Skin epidermis (tissue), 12 donors: ENCODE measurements at regions not wholly inside any gene's neighbourhood (a gene's known extent, or its start where the extent isn't known, plus 50 kb on each side); places are given as distances from the start of the nearest gene placed in this dataset.
A peak's percentile ranks its signal among the peaks of the same experiment; 100 is the strongest.

Experiments
- H3K27ac ChIP-seq, 21 experiments: fragments of 200-600 bp; sonication (generic) in 11 of 21; one replicate each; pipeline ENCODE4 v1.5.0; 2020; ENCODE audit warnings: mild to moderate bottlenecking in 3 of 21, inconsistent platforms in 2 of 21, moderate library complexity in 2 of 21
- H3K4me3 ChIP-seq, 7 experiments: fragments of 200-600 bp; sonication (generic) in 2 of 7; one replicate each; pipeline ENCODE4 v1.5.0; 2020; ENCODE audit warnings: inconsistent platforms in 2 of 7, mild to moderate bottlenecking in 2 of 7, moderate library complexity in 1 of 7

GRCh38 chr2:70397186-70397585 is 95.3 kb upstream of the FAM136A start:
- Histone ChIP-seq H3K27ac (no peak overlapping the region), H3K4me3 (no peak overlapping the region)

GRCh38 chr2:70396612-70397011 is 94.7 kb upstream of the FAM136A start:
- H3K4me3 ChIP-seq = no peak overlapping the region

GRCh38 chr2:70393881-70394280 is 92.0 kb upstream of the FAM136A start:
- Histone ChIP-seq H3K4me3 (no peak overlapping the region), H3K27ac (no peak overlapping the region)

More at GRCh38 chr2:70396612-70397011, 94.7 kb upstream of the FAM136A start:
- H3K27ac ChIP-seq = no peak overlapping the region

- Histone ChIP-seq H3K27ac (no peak overlapping the region), H3K4me3 (no peak overlapping the region)
These were observed 90.1 kb upstream of the FAM136A start for GRCh38 chr2:70391988-70392387.

- H3K4me3 ChIP-seq = no peak overlapping the region
- no peak overlapping the region for H3K27ac ChIP-seq
These were observed 89.4 kb upstream of the FAM136A start for GRCh38 chr2:70391259-70391658.

- Histone ChIP-seq H3K4me3 (no peak overlapping the region), H3K27ac (peak overlapping the region in 1 of 21 experiments; percentile 12)
These were observed 86.9 kb upstream of the FAM136A start for GRCh38 chr2:70388813-70389212.

- H3K27ac ChIP-seq = peak overlapping the region in 1 of 21 experiments; percentile 12
- H3K4me3 ChIP-seq = no peak overlapping the region
These were observed 86.3 kb upstream of the FAM136A start for GRCh38 chr2:70388128-70388527.

GRCh38 chr2:70385966-70386595 is 84.2 kb upstream of the FAM136A start:
- H3K27ac ChIP-seq = no peak overlapping the region
- no peak overlapping the region for H3K4me3 ChIP-seq

GRCh38 chr2:70385204-70385603 is 83.3 kb upstream of the FAM136A start:
- Histone ChIP-seq H3K27ac (no peak overlapping the region), H3K4me3 (no peak overlapping the region)

GRCh38 chr2:70381821-70382220 is 80.0 kb upstream of the FAM136A start:
- H3K4me3 ChIP-seq = no peak overlapping the region
- H3K27ac ChIP-seq = peak overlapping the region in 2 of 21 experiments; percentile 23 to 30

GRCh38 chr2:70381235-70381634 is 79.4 kb upstream of the FAM136A start:
- Histone ChIP-seq H3K4me3 (no peak overlapping the region), H3K27ac (peak overlapping the region in 1 of 21 experiments; percentile 23)

GRCh38 chr2:70380621-70381020 is 78.8 kb upstream of the FAM136A start:
- peak overlapping the region in 1 of 21 experiments; percentile 23 for H3K27ac ChIP-seq

GRCh38 chr2:70374616-70375015 is 72.7 kb upstream of the FAM136A start:
- Histone ChIP-seq H3K27ac (no peak overlapping the region), H3K4me3 (no peak overlapping the region)

More at GRCh38 chr2:70380621-70381020, 78.8 kb upstream of the FAM136A start:
- no peak overlapping the region for H3K4me3 ChIP-seq

- Histone ChIP-seq H3K4me3 (no peak overlapping the region), H3K27ac (no peak overlapping the region)
These were observed 69.9 kb upstream of the FAM136A start for GRCh38 chr2:70371753-70372152.

- Histone ChIP-seq H3K27ac (no peak overlapping the region), H3K4me3 (no peak overlapping the region)
These were observed 67.2 kb upstream of the FAM136A start for GRCh38 chr2:70369082-70369481.

- Histone ChIP-seq H3K4me3 (no peak overlapping the region), H3K27ac (no peak overlapping the region)
These were observed 66.7 kb upstream of the FAM136A start for GRCh38 chr2:70368545-70368944.

GRCh38 chr2:70367722-70368323 is 66.0 kb upstream of the FAM136A start:
- Histone ChIP-seq H3K4me3 (no peak overlapping the region), H3K27ac (no peak overlapping the region)

- H3K4me3 ChIP-seq = no peak overlapping the region
- no peak overlapping the region for H3K27ac ChIP-seq
These were observed 60.8 kb upstream of the FAM136A start for GRCh38 chr2:70362661-70363060.

GRCh38 chr2:70360661-70361270 is 58.9 kb upstream of the FAM136A start:
- Histone ChIP-seq H3K27ac (no peak overlapping the region), H3K4me3 (no peak overlapping the region)

GRCh38 chr2:70357684-70358071 is 55.8 kb upstream of the FAM136A start:
- no peak overlapping the region for H3K4me3 ChIP-seq
- H3K27ac ChIP-seq = no peak overlapping the region

GRCh38 chr2:70356941-70357683 is 55.2 kb upstream of the FAM136A start:
- H3K27ac ChIP-seq = no peak overlapping the region
- H3K4me3 ChIP-seq = no peak overlapping the region
